ENCODE measurements at regions not wholly inside any gene's neighbourhood (a gene's known extent, or its start where the extent isn't known, plus 50 kb on each side); places are given as distances from the start of the nearest gene placed in this dataset.

- Histone ChIP-seq H3K27ac (no peak overlapping the region), H3K27me3 (no peaks in the 10 kb centered on the region), H3K36me3 (no peaks in the 10 kb centered on the region), H3K9me3 (no peaks in the 10 kb centered on the region), H3K4me1 (peaks cover 0 to under 1% (median 0%) of the 10 kb centered on the region in 9 donors), H3K4me3 (no peak overlapping the region)
- 79 to 81% methylated on average over 3 of the region's 3 CpGs for WGBS, 2 donors
- no peak for ATAC-seq
- no peak for DNase-seq
- no peak for TF ChIP-seq CTCF (IDR thresholded peaks at IDR 0.05)
- intact Hi-C loops (cut with DNase I), result no loop called here
Measured at GRCh38 chr4:13169731-13170525, 314.2 kb downstream of the RAB28 start.

- ATAC-seq (no peak), DNase-seq (no peak)
- intact Hi-C loops (cut with DNase I), result no loop called here
- TF ChIP-seq CTCF (IDR thresholded peaks at IDR 0.05), result no peak
- 77 to 87% methylated on average over 2 of the region's 2 CpGs for WGBS, 2 donors
- Histone ChIP-seq H3K4me3 (no peak overlapping the region), H3K4me1 (no peaks in the 10 kb centered on the region), H3K27me3 (no peaks in the 10 kb centered on the region), H3K9me3 (no peaks in the 10 kb centered on the region), H3K36me3 (no peaks in the 10 kb centered on the region), H3K27ac (no peak overlapping the region)
Measured at GRCh38 chr4:13168326-13168725, 315.8 kb downstream of the RAB28 start.

- intact Hi-C loops (cut with DNase I), result no loop called here
- no peaks in the 10 kb centered on the region for H3K9me3 ChIP-seq
- H3K27me3 ChIP-seq, result no peaks in the 10 kb centered on the region
- no peak overlapping the region for H3K4me3 ChIP-seq
- 82 to 85% methylated on average over 2 of the region's 2 CpGs for WGBS, 2 donors
- ATAC-seq, result no peak
- no peaks in the 10 kb centered on the region for H3K36me3 ChIP-seq
- no peak overlapping the region for H3K27ac ChIP-seq
- no peak for TF ChIP-seq CTCF (IDR thresholded peaks at IDR 0.05)
- DNase-seq, result no peak
- H3K4me1 ChIP-seq, result peaks cover 0 to 7% (median 0%) of the 10 kb centered on the region in 9 donors
Measured at GRCh38 chr4:13166214-13166613, 317.9 kb downstream of the RAB28 start.

GRCh38 chr4:13164783-13165331 lies 319.3 kb downstream of the RAB28 start:
- no peak for DNase-seq
- Histone ChIP-seq H3K9me3 (no peaks in the 10 kb centered on the region), H3K27ac (no peak overlapping the region), H3K36me3 (no peaks in the 10 kb centered on the region), H3K27me3 (no peaks in the 10 kb centered on the region), H3K4me1 (peaks cover 0 to 11% (median 0%) of the 10 kb centered on the region in 9 donors), H3K4me3 (no peak overlapping the region)
- intact Hi-C loops (cut with DNase I), result no loop called here
- no peak for TF ChIP-seq CTCF (IDR thresholded peaks at IDR 0.05)
- WGBS, 2 donors, result 91 to 93% methylated on average over 6 of the region's 6 CpGs
- ATAC-seq, result no peak
